Trophoblast cell (in vitro differentiated cells and primary cell): ENCODE measurements at regions not wholly inside any gene's neighbourhood (a gene's known extent, or its start where the extent isn't known, plus 50 kb on each side); places are given as distances from the start of the nearest gene placed in this dataset.

Source experiments
- DNase-seq, 2 donors: peaks; one replicate each; pipeline ENCODE4 v3.0.0-alpha.2; 2016
- H2AFZ ChIP-seq: 2 replicates; pipeline ENCODE4 v1.6.1; 2013; ENCODE audit warnings: low read length, moderate library complexity, mild to moderate bottlenecking; ENCODE audit not compliant: insufficient read depth, poor library complexity
- H2AK5ac ChIP-seq: 2 replicates; pipeline ENCODE4 v1.6.1; 2013; ENCODE audit warnings: mild to moderate bottlenecking, low read length
- H2BK120ac ChIP-seq: 2 replicates; pipeline ENCODE4 v1.6.1; 2013; ENCODE audit warnings: low read length, mild to moderate bottlenecking, moderate library complexity; ENCODE audit not compliant: insufficient read depth, poor library complexity
- H2BK12ac ChIP-seq: 2 replicates; pipeline ENCODE4 v1.6.1; 2013; ENCODE audit warnings: mild to moderate bottlenecking, low read length, moderate library complexity
- H2BK5ac ChIP-seq: 2 replicates; pipeline ENCODE4 v1.6.1; 2013; ENCODE audit warnings: low read length, low read depth, moderate library complexity, mild to moderate bottlenecking; ENCODE audit not compliant: poor library complexity
- H3K14ac ChIP-seq: 2 replicates; pipeline ENCODE4 v1.6.1; 2013; ENCODE audit warnings: mild to moderate bottlenecking, low read length
- H3K18ac ChIP-seq: 2 replicates; pipeline ENCODE4 v1.6.1; 2013; ENCODE audit warnings: mild to moderate bottlenecking, low read length
- H3K23ac ChIP-seq: 2 replicates; pipeline ENCODE4 v1.6.1; 2013; ENCODE audit warnings: low read length
- H3K27ac ChIP-seq: 2 replicates; pipeline ENCODE4 v1.5.1; 2013; ENCODE audit warnings: low read depth, mild to moderate bottlenecking, inconsistent platforms, low read length, moderate library complexity
- H3K27me3 ChIP-seq: 2 replicates; pipeline ENCODE4 v1.6.1; 2013; ENCODE audit warnings: inconsistent platforms, mild to moderate bottlenecking, low read length, moderate library complexity; ENCODE audit not compliant: insufficient read depth
- H3K36me3 ChIP-seq, 2 experiments: 1 replicate in 1 of 2; 2 replicates in 1 of 2; pipeline ENCODE4 v1.6.1; 2013; ENCODE audit warnings: low read length in 2 of 2, mild to moderate bottlenecking in 2 of 2, moderate library complexity in 1 of 2; ENCODE audit not compliant: insufficient read depth in 2 of 2, control insufficient read depth in 1 of 2
- H3K4ac ChIP-seq: 2 replicates; pipeline ENCODE4 v1.6.1; 2013; ENCODE audit warnings: low read depth, mild to moderate bottlenecking, low read length, moderate library complexity
- H3K4me1 ChIP-seq, 2 experiments: 1 replicate in 1 of 2; 2 replicates in 1 of 2; pipeline ENCODE4 v1.6.1; 2013; ENCODE audit warnings: low read length in 2 of 2, mild to moderate bottlenecking in 2 of 2, moderate library complexity in 1 of 2; ENCODE audit not compliant: insufficient read depth in 2 of 2, control insufficient read depth in 1 of 2
- H3K4me2 ChIP-seq: 2 replicates; pipeline ENCODE4 v1.6.1; 2013; ENCODE audit warnings: inconsistent platforms, mild to moderate bottlenecking, low read length, moderate library complexity
- H3K4me3 ChIP-seq: 2 replicates; pipeline ENCODE4 v1.5.1; 2013; ENCODE audit warnings: mild to moderate bottlenecking, low read depth, low read length, inconsistent platforms
- H3K79me1 ChIP-seq: one replicate; pipeline ENCODE4 v1.6.1; 2013; ENCODE audit warnings: low read length
- H3K79me2 ChIP-seq: 2 replicates; pipeline ENCODE4 v1.6.1; 2013; ENCODE audit warnings: low read length, mild to moderate bottlenecking; ENCODE audit not compliant: control insufficient read depth, insufficient read depth, poor library complexity
- H3K9ac ChIP-seq: 2 replicates; pipeline ENCODE4 v1.6.1; 2013; ENCODE audit warnings: mild to moderate bottlenecking, low read length
- H3K9me3 ChIP-seq: 2 replicates; pipeline ENCODE4 v1.6.1; 2013; ENCODE audit warnings: low read depth, mild to moderate bottlenecking, control low read depth, inconsistent platforms, low read length; ENCODE audit not compliant: insufficient read depth
- H4K12ac ChIP-seq: 2 replicates; pipeline ENCODE4 v1.6.1; 2013; ENCODE audit warnings: low read depth, mild to moderate bottlenecking, low read length, moderate library complexity
- H4K8ac ChIP-seq: 2 replicates; pipeline ENCODE4 v1.6.1; 2013; ENCODE audit warnings: low read depth, mild to moderate bottlenecking, low read length, moderate library complexity
- H4K91ac ChIP-seq: one replicate; pipeline ENCODE4 v1.6.1; 2013; ENCODE audit warnings: low read depth, mild to moderate bottlenecking, low read length, moderate library complexity
- WGBS: extraction: QIAGEN DNeasy Blood & Tissue Kit; methylation state at CpG from one replicate; pipeline ENCODE4 v1.1.7; 2013; ENCODE audit warnings: missing lambda C conversion rate; ENCODE audit not compliant: insufficient read length, insufficient coverage; ENCODE audit errors: extremely low coverage; 5-methylcytosine and 5-hydroxymethylcytosine counted together

GRCh38 chr3:90007778-90008499, 900.5 kb downstream of the EPHA3 start:
- no peak overlapping the region for H4K8ac ChIP-seq
- H3K4me3 ChIP-seq, result no peak overlapping the region
- no CpG with 5 or more reads among the region's 3 CpGs for WGBS
- no peak overlapping the region for H2AFZ ChIP-seq
- H4K91ac ChIP-seq, result no peak overlapping the region
- H4K12ac ChIP-seq, result no peak overlapping the region
- no peaks in the 10 kb centered on the region for H3K36me3 ChIP-seq
- no peak overlapping the region for H3K14ac ChIP-seq
- no peak overlapping the region for H2AK5ac ChIP-seq
- H2BK120ac ChIP-seq, result no peak overlapping the region
- DNase-seq, result no peak
- H3K79me1 ChIP-seq, result peaks cover 1% of the 10 kb centered on the region
- no peak overlapping the region for H3K18ac ChIP-seq
- H3K79me2 ChIP-seq, result no peaks in the 10 kb centered on the region
- H3K23ac ChIP-seq, result no peak overlapping the region
- peaks cover 0 to 2% of the 10 kb centered on the region in 2 experiments for H3K4me1 ChIP-seq
- no peak overlapping the region for H3K27ac ChIP-seq
- H2BK5ac ChIP-seq, result no peak overlapping the region
- no peaks in the 10 kb centered on the region for H3K9me3 ChIP-seq
- H3K27me3 ChIP-seq, result no peaks in the 10 kb centered on the region
- H3K4ac ChIP-seq, result no peak overlapping the region
- H3K9ac ChIP-seq, result no peak overlapping the region
- no peak overlapping the region for H3K4me2 ChIP-seq
- H2BK12ac ChIP-seq, result no peak overlapping the region

GRCh38 chr3:90010341-90010740, 902.9 kb downstream of the EPHA3 start:
- Histone ChIP-seq H3K4ac (no peak overlapping the region), H2AK5ac (no peak overlapping the region), H4K12ac (no peak overlapping the region), H2AFZ (no peak overlapping the region), H3K18ac (no peak overlapping the region), H3K23ac (no peak overlapping the region), H3K9ac (no peak overlapping the region), H3K36me3 (no peaks in the 10 kb centered on the region), H3K9me3 (no peaks in the 10 kb centered on the region), H2BK12ac (no peak overlapping the region), H4K8ac (no peak overlapping the region), H3K27ac (no peak overlapping the region), H3K79me2 (no peaks in the 10 kb centered on the region), H2BK120ac (no peak overlapping the region), H3K79me1 (peaks cover 1% of the 10 kb centered on the region), H3K27me3 (no peaks in the 10 kb centered on the region), H3K4me1 (peaks cover 0 to 2% of the 10 kb centered on the region in 2 experiments), H4K91ac (no peak overlapping the region), H2BK5ac (no peak overlapping the region), H3K4me2 (no peak overlapping the region), H3K14ac (no peak overlapping the region), H3K4me3 (no peak overlapping the region)
- no CpG with 5 or more reads among the region's 3 CpGs for WGBS
- no peak for DNase-seq

- H3K27ac ChIP-seq, result no peak overlapping the region
- H2BK5ac ChIP-seq, result no peak overlapping the region
- no CpG with 5 or more reads among the region's 5 CpGs for WGBS
- H3K18ac ChIP-seq, result no peak overlapping the region
- no peaks in the 10 kb centered on the region for H3K36me3 ChIP-seq
- H3K4me2 ChIP-seq, result no peak overlapping the region
- no peaks in the 10 kb centered on the region for H3K27me3 ChIP-seq
- no peak overlapping the region for H2AK5ac ChIP-seq
- H4K91ac ChIP-seq, result no peak overlapping the region
- no peak overlapping the region for H3K9ac ChIP-seq
- H3K4ac ChIP-seq, result no peak overlapping the region
- H3K4me3 ChIP-seq, result no peak overlapping the region
- peak overlapping the region; percentile 31 for H2BK120ac ChIP-seq
- H3K79me1 ChIP-seq, result peaks cover 1% of the 10 kb centered on the region
- H3K14ac ChIP-seq, result no peak overlapping the region
- H3K79me2 ChIP-seq, result no peaks in the 10 kb centered on the region
- no peak overlapping the region for H2AFZ ChIP-seq
- H2BK12ac ChIP-seq, result no peak overlapping the region
- H4K12ac ChIP-seq, result no peak overlapping the region
- peaks cover 0 to 2% of the 10 kb centered on the region in 2 experiments for H3K4me1 ChIP-seq
- H3K23ac ChIP-seq, result no peak overlapping the region
- H4K8ac ChIP-seq, result no peak overlapping the region
- no peaks in the 10 kb centered on the region for H3K9me3 ChIP-seq
- DNase-seq, result no peak
Observed at GRCh38 chr3:90011131-90011530, 903.7 kb downstream of the EPHA3 start.

GRCh38 chr3:90011596-90011995, 904.2 kb downstream of the EPHA3 start:
- Histone ChIP-seq H3K9me3 (no peaks in the 10 kb centered on the region), H3K9ac (no peak overlapping the region), H3K79me2 (no peaks in the 10 kb centered on the region), H3K4me3 (no peak overlapping the region), H4K12ac (no peak overlapping the region), H3K36me3 (no peaks in the 10 kb centered on the region), H2BK120ac (no peak overlapping the region), H4K8ac (no peak overlapping the region), H3K4ac (no peak overlapping the region), H3K18ac (no peak overlapping the region), H3K23ac (no peak overlapping the region), H3K27ac (no peak overlapping the region), H3K4me1 (peaks cover 2 to 4% of the 10 kb centered on the region in 2 experiments), H2BK5ac (no peak overlapping the region), H3K4me2 (no peak overlapping the region), H2AK5ac (no peak overlapping the region), H3K27me3 (no peaks in the 10 kb centered on the region), H2AFZ (no peak overlapping the region), H4K91ac (no peak overlapping the region), H3K14ac (no peak overlapping the region), H2BK12ac (no peak overlapping the region), H3K79me1 (peaks cover 1% of the 10 kb centered on the region)
- no CpG with 5 or more reads among the region's 4 CpGs for WGBS
- no peak for DNase-seq
